HG03280 (cell line): ENCODE measurements at regions not wholly inside any gene's neighbourhood (a gene's known extent, or its start where the extent isn't known, plus 50 kb on each side); places are given as distances from the start of the nearest gene placed in this dataset.

Experiments
- ATAC-seq: cut with Tn5 transposase; IDR thresholded peaks from one replicate; pipeline ENCODE4 v1.9.1; 2021; ENCODE audit warnings: mild to moderate bottlenecking, moderate library complexity; ENCODE audit not compliant: unreplicated experiment

- no peak for ATAC-seq
Observed at GRCh38 chr5:143506836-143507552, 103.5 kb upstream of the NR3C1 start.

- ATAC-seq = no peak
Observed at GRCh38 chr5:143505934-143506333, 102.4 kb upstream of the NR3C1 start.

- ATAC-seq = no peak
Observed at GRCh38 chr5:143505354-143505753, 101.9 kb upstream of the NR3C1 start.

- no peak for ATAC-seq
Observed at GRCh38 chr5:143501310-143502044, 98.0 kb upstream of the NR3C1 start.

- no peak for ATAC-seq
Observed at GRCh38 chr5:143499480-143500114, 96.1 kb upstream of the NR3C1 start.

GRCh38 chr5:143498821-143499220 is 95.3 kb upstream of the NR3C1 start:
- no peak for ATAC-seq

- ATAC-seq = no peak
Observed at GRCh38 chr5:143497749-143498148, 94.3 kb upstream of the NR3C1 start.

GRCh38 chr5:143496943-143497342 is 93.5 kb upstream of the NR3C1 start:
- no peak for ATAC-seq

- ATAC-seq = no peak
Observed at GRCh38 chr5:143495821-143496275, 92.4 kb upstream of the NR3C1 start.

GRCh38 chr5:143495110-143495509 is 91.6 kb upstream of the NR3C1 start:
- no peak for ATAC-seq

GRCh38 chr5:143494595-143494994 is 91.1 kb upstream of the NR3C1 start:
- ATAC-seq = no peak

- no peak for ATAC-seq
Observed at GRCh38 chr5:143494162-143494561, 90.7 kb upstream of the NR3C1 start.

- no peak for ATAC-seq
Observed at GRCh38 chr5:143492783-143493182, 89.3 kb upstream of the NR3C1 start.

GRCh38 chr5:143491646-143492045 is 88.2 kb upstream of the NR3C1 start:
- no peak for ATAC-seq

- no peak for ATAC-seq
Observed at GRCh38 chr5:143488381-143488780, 84.9 kb upstream of the NR3C1 start.

- ATAC-seq = no peak
Observed at GRCh38 chr5:143484601-143485000, 81.1 kb upstream of the NR3C1 start.

GRCh38 chr5:143481697-143482531 is 78.4 kb upstream of the NR3C1 start:
- ATAC-seq = no peak

- ATAC-seq = no peak
Observed at GRCh38 chr5:143480001-143480400, 76.5 kb upstream of the NR3C1 start.

GRCh38 chr5:143479394-143479793 is 75.9 kb upstream of the NR3C1 start:
- ATAC-seq = no peak

- no peak for ATAC-seq
Observed at GRCh38 chr5:143476601-143477211, 73.2 kb upstream of the NR3C1 start.

GRCh38 chr5:143474616-143475015 is 71.1 kb upstream of the NR3C1 start:
- no peak for ATAC-seq
